Endothelial cell of umbilical vein (primary cell): ENCODE measurements at regions not wholly inside any gene's neighbourhood (a gene's known extent, or its start where the extent isn't known, plus 50 kb on each side); places are given as distances from the start of the nearest gene placed in this dataset.
A peak's percentile ranks its signal among the peaks of the same experiment; 100 is the strongest.

Experiments
- BruUV-seq: library from RNA; stranded (reverse); fragments of 400-500 nt; replicated peaks from 2 replicates; lab custom pipeline; 2021; lab: Mats Ljungman, UMichigan
- CTCF ChIA-PET: fragments of 300-600, 350-600 bp; sonication (Branson Sonifier 250); formaldehyde crosslinking; loops from one replicate; lab custom pipeline; 2021; ENCODE audit warnings: antibody characterized with exemption, inconsistent platforms; lab: Charles Lee
- POLR2A ChIA-PET: fragments of 300-600, 350-600 bp; sonication (Branson Sonifier 250); formaldehyde crosslinking; loops from one replicate; lab custom pipeline; 2021; ENCODE audit warnings: antibody characterized with exemption, inconsistent platforms; lab: Charles Lee
- DNase-seq: peaks from one replicate; pipeline ENCODE4 v3.0.0-alpha.2; 2011; ENCODE audit warnings: low read depth, low spot score
- FAIRE-seq: peaks from 2 replicates; lab custom pipeline; 2011; peaks lifted over from hg19 to GRCh38; lab: Jason Lieb, UNC
- H2AFZ ChIP-seq: 2 replicates; pipeline ENCODE4 v1.6.0; 2012; ENCODE audit warnings: low read depth, low read length, control low read depth, inconsistent platforms
- H3K27ac ChIP-seq: 2 replicates; pipeline ENCODE4 v1.5.1; 2011; ENCODE audit warnings: low read depth, mild to moderate bottlenecking, control low read depth, low read length, moderate library complexity; ENCODE audit not compliant: insufficient read depth
- H3K27me3 ChIP-seq, 2 experiments: 2 replicates each; pipeline versions ENCODE4 v1.6.0 to v1.6.1; 2011; ENCODE audit warnings: low read length in 2 of 2, mixed read lengths in 1 of 2; ENCODE audit not compliant: control insufficient read depth in 2 of 2, insufficient read depth in 2 of 2
- H3K36me3 ChIP-seq, 2 experiments: 2 replicates in 1 of 2; 3 replicates in 1 of 2; pipeline ENCODE4 v1.5.1; 2011; ENCODE audit warnings: low read length in 2 of 2, mild to moderate bottlenecking in 1 of 2, moderate library complexity in 1 of 2; ENCODE audit not compliant: control insufficient read depth in 2 of 2, insufficient read depth in 2 of 2; ENCODE audit errors: extremely low read depth in 1 of 2
- H3K4me1 ChIP-seq: 3 replicates; pipeline ENCODE4 v1.5.1; 2011; ENCODE audit warnings: mild to moderate bottlenecking, low read length; ENCODE audit not compliant: control insufficient read depth, insufficient read depth; ENCODE audit errors: extremely low read depth
- H3K4me2 ChIP-seq: 2 replicates; pipeline ENCODE4 v1.6.1; 2011; ENCODE audit warnings: low read length, control low read depth, mixed read lengths; ENCODE audit not compliant: insufficient read depth
- H3K4me3 ChIP-seq, 3 experiments: fragments of 200-600 bp in 1 of 3; sonication (generic), shearing (Covaris generic) in 1 of 3; replicated peaks in 1 of 3; 2 replicates each; pipeline ENCODE4 v1.5.1; 2011 to 2016; ENCODE audit warnings: control low read depth in 3 of 3, low read length in 3 of 3, mild to moderate bottlenecking in 2 of 3, inconsistent platforms in 1 of 3, low read depth in 1 of 3, moderate library complexity in 1 of 3; ENCODE audit not compliant: insufficient read depth in 1 of 3
- H3K79me2 ChIP-seq: 2 replicates; pipeline ENCODE4 v1.6.0; 2012; ENCODE audit warnings: low read length, inconsistent platforms; ENCODE audit not compliant: control insufficient read depth, insufficient read depth
- H3K9ac ChIP-seq: replicated peaks from 2 replicates; pipeline ENCODE3; 2011; ENCODE audit warnings: low read length, control low read depth; ENCODE audit not compliant: insufficient read depth; ENCODE audit errors: extremely low read depth
- H3K9me1 ChIP-seq: replicated peaks from 3 replicates; pipeline ENCODE4 v1.6.0; 2011; ENCODE audit warnings: mild to moderate bottlenecking, low read length; ENCODE audit not compliant: control insufficient read depth, insufficient read depth; ENCODE audit errors: extremely low read depth
- H3K9me3 ChIP-seq: replicated peaks from 2 replicates; pipeline ENCODE4 v1.5.1; 2012; ENCODE audit warnings: low read length, inconsistent platforms; ENCODE audit not compliant: control insufficient read depth, insufficient read depth
- H4K20me1 ChIP-seq: replicated peaks from 2 replicates; pipeline ENCODE3; 2011; ENCODE audit warnings: mild to moderate bottlenecking, low read length; ENCODE audit not compliant: control insufficient read depth, insufficient read depth; ENCODE audit errors: extremely low read depth
- CTCF ChIP-seq, 2 donors: IDR thresholded peaks; 1 replicate in 1 of 2; 2 replicates in 1 of 2; pipeline ENCODE4 v1.5.1; 2011; ENCODE audit warnings: low read length in 2 of 2, mild to moderate bottlenecking in 2 of 2, moderate library complexity in 2 of 2, control low read depth in 1 of 2, inconsistent platforms in 1 of 2, low read depth in 1 of 2; ENCODE audit not compliant: insufficient read depth in 1 of 2; ENCODE audit errors: extremely low read depth in 1 of 2
- EZH2 ChIP-seq: IDR thresholded peaks from 2 replicates; pipeline ENCODE4 v1.6.1; 2012; ENCODE audit warnings: borderline replicate concordance, low read depth, mild to moderate bottlenecking, moderate library complexity, low read length, inconsistent platforms; ENCODE audit not compliant: severe bottlenecking
- FOS ChIP-seq: IDR thresholded peaks from 2 replicates; pipeline ENCODE4 v1.6.1; 2011; ENCODE audit warnings: mild to moderate bottlenecking, low read length, moderate library complexity, borderline replicate concordance; ENCODE audit not compliant: insufficient read depth
- GATA2 ChIP-seq: IDR thresholded peaks from 2 replicates; pipeline ENCODE4 v1.7.0; 2011; ENCODE audit warnings: low read depth, mild to moderate bottlenecking, moderate library complexity, mixed read lengths, low read length; ENCODE audit not compliant: insufficient read length, insufficient read depth
- JUN ChIP-seq: IDR thresholded peaks from 2 replicates; pipeline ENCODE4 v1.6.1; 2011; ENCODE audit warnings: borderline replicate concordance, low read depth; ENCODE audit not compliant: insufficient read length, insufficient read depth
- MAX ChIP-seq: IDR thresholded peaks from 2 replicates; pipeline ENCODE4 v1.6.1; 2011; ENCODE audit not compliant: insufficient read depth, insufficient read length
- MYC ChIP-seq: IDR thresholded peaks from one replicate; pipeline ENCODE4 v1.6.1; 2011; ENCODE audit warnings: mild to moderate bottlenecking, low read depth, low read length
- POLR2A ChIP-seq: IDR thresholded peaks from 2 replicates; pipeline ENCODE4 v1.6.1; 2012; ENCODE audit warnings: low read depth, mild to moderate bottlenecking, control low read depth, low read length
- POLR2AphosphoS5 ChIP-seq: IDR thresholded peaks from 2 replicates; pipeline ENCODE4 v1.6.1; 2012; ENCODE audit warnings: low read depth, mild to moderate bottlenecking, control low read depth, low read length, moderate library complexity; ENCODE audit not compliant: insufficient read depth
- dilution Hi-C: fragments of 300-500 bp; cut with MboI; formaldehyde crosslinking; loops from one replicate; pipeline ENCODE4 v1.15.0; 2019; ENCODE audit warnings: low sequenced_read_pairs; ENCODE audit not compliant: extremely low pct_ligation_motif_present
- intact Hi-C: fragments of 100-400 bp; cut with micrococcal nuclease; formaldehyde crosslinking; loops from one replicate; pipeline ENCODE4 v1.10.0; 2022

- Histone ChIP-seq H2AFZ (no peak overlapping the region), H3K4me3 (no peak overlapping the region), H4K20me1 (no peaks in the 10 kb centered on the region), H3K4me1 (no peaks in the 10 kb centered on the region), H3K4me2 (no peak overlapping the region), H3K9ac (no peak overlapping the region), H3K9me3 (no peaks in the 10 kb centered on the region), H3K79me2 (no peaks in the 10 kb centered on the region), H3K9me1 (no peaks in the 10 kb centered on the region), H3K27me3 (peaks cover 0 to 2% of the 10 kb centered on the region in 2 experiments), H3K36me3 (no peaks in the 10 kb centered on the region), H3K27ac (no peak overlapping the region)
- dilution Hi-C loops = no loop called here
- no TSS peak for BruUV-seq
- ChIA-PET CTCF (no interaction called here), POLR2A (no interaction called here)
- TF ChIP-seq FOS = no peak
- no peak for TF ChIP-seq POLR2A
- TF ChIP-seq GATA2 = no peak
- peak; percentile 33 for DNase-seq
- FAIRE-seq = peak; percentile 21
- intact Hi-C loops = no loop called here
Observed at GRCh38 chr3:159668990-159669476, 319.6 kb upstream of the IL12A start.

- CTCF ChIA-PET = no interaction called here
Observed at GRCh38 chr3:159669766-159670165, 318.9 kb upstream of the IL12A start.

More at GRCh38 chr3:159669766-159670165, 318.9 kb upstream of the IL12A start:
- BruUV-seq = TSS peak; percentile 45
- Histone ChIP-seq H3K9me3 (no peaks in the 10 kb centered on the region), H3K79me2 (no peaks in the 10 kb centered on the region), H2AFZ (no peak overlapping the region), H3K27ac (no peak overlapping the region), H3K27me3 (peaks cover 0 to 2% of the 10 kb centered on the region in 2 experiments), H3K4me2 (no peak overlapping the region), H3K4me3 (no peak overlapping the region), H3K9me1 (no peaks in the 10 kb centered on the region), H3K9ac (no peak overlapping the region), H3K4me1 (no peaks in the 10 kb centered on the region), H4K20me1 (no peaks in the 10 kb centered on the region), H3K36me3 (no peaks in the 10 kb centered on the region)
- FAIRE-seq = no peak
- DNase-seq = no peak
- intact Hi-C loops = no loop called here
- POLR2A ChIA-PET = no interaction called here
- dilution Hi-C loops = no loop called here
- TF ChIP-seq MYC (no peak), POLR2A (no peak), EZH2 (no peak), JUN (no peak), FOS (no peak), POLR2AphosphoS5 (no peak), CTCF (IDR thresholded peaks at IDR 0.05; ENCODE audit: extremely low read depth in 1 of 2, insufficient read depth in 1 of 2, low read depth in 1 of 2, low read length in 2 of 2) (no peak), GATA2 (no peak), MAX (no peak)
